ENCODE measurements at regions not wholly inside any gene's neighbourhood (a gene's known extent, or its start where the extent isn't known, plus 50 kb on each side); places are given as distances from the start of the nearest gene placed in this dataset.
"Not testable (repeated sequence)": the region's sequence is repeated elsewhere in the genome, so short reads cannot be mapped to it uniquely, and the experiment has no call there.

GRCh38 chr6:14597090-14597489 lies 479.5 kb downstream of the CD83 start:
- no peak for DNase-seq (ENCODE audit: low read depth in 2 of 2)

GRCh38 chr6:14598017-14598864 lies 480.7 kb downstream of the CD83 start:
- no peak for DNase-seq (ENCODE audit: low read depth in 2 of 2)

- DNase-seq (ENCODE audit: low read depth in 2 of 2), result not testable (repeated sequence)
Observed at GRCh38 chr6:14600306-14600705, 482.7 kb downstream of the CD83 start.

- DNase-seq (ENCODE audit: low read depth in 2 of 2), result no peak
Observed at GRCh38 chr6:14601490-14601889, 483.9 kb downstream of the CD83 start.

GRCh38 chr6:14606353-14606752 lies 488.8 kb downstream of the CD83 start:
- DNase-seq (ENCODE audit: low read depth in 2 of 2), result no peak

- DNase-seq (ENCODE audit: low read depth in 2 of 2), result no peak
Observed at GRCh38 chr6:14610141-14610540, 492.6 kb downstream of the CD83 start.

GRCh38 chr6:14612016-14612980 lies 494.7 kb downstream of the CD83 start:
- DNase-seq (ENCODE audit: low read depth in 2 of 2), result no peak

- no peak for DNase-seq (ENCODE audit: low read depth in 2 of 2)
Observed at GRCh38 chr6:14614631-14615030, 497.1 kb downstream of the CD83 start.

GRCh38 chr6:14616656-14617055 lies 499.1 kb downstream of the CD83 start:
- DNase-seq (ENCODE audit: low read depth in 2 of 2), result no peak

GRCh38 chr6:14618759-14619418 lies 501.3 kb downstream of the CD83 start:
- no peak for DNase-seq (ENCODE audit: low read depth in 2 of 2)

GRCh38 chr6:14619419-14619781 lies 501.8 kb downstream of the CD83 start:
- DNase-seq (ENCODE audit: low read depth in 2 of 2), result no peak

GRCh38 chr6:14620522-14620921 lies 502.9 kb downstream of the CD83 start:
- DNase-seq (ENCODE audit: low read depth in 2 of 2), result no peak

GRCh38 chr6:14621518-14621917 lies 503.9 kb downstream of the CD83 start:
- DNase-seq (ENCODE audit: low read depth in 2 of 2), result no peak

- no peak for DNase-seq (ENCODE audit: low read depth in 2 of 2)
Observed at GRCh38 chr6:14622085-14622484, 504.5 kb downstream of the CD83 start.

- DNase-seq (ENCODE audit: low read depth in 2 of 2), result no peak
Observed at GRCh38 chr6:14622909-14623505, 505.4 kb downstream of the CD83 start.

- DNase-seq (ENCODE audit: low read depth in 2 of 2), result no peak
Observed at GRCh38 chr6:14625173-14625895, 507.8 kb downstream of the CD83 start.

GRCh38 chr6:14626556-14626955 lies 509.0 kb downstream of the CD83 start:
- no peak for DNase-seq (ENCODE audit: low read depth in 2 of 2)

- DNase-seq (ENCODE audit: low read depth in 2 of 2), result no peak
Observed at GRCh38 chr6:14630016-14630415, 512.4 kb downstream of the CD83 start.

GRCh38 chr6:14633479-14633878 lies 515.9 kb downstream of the CD83 start:
- no peak for DNase-seq (ENCODE audit: low read depth in 2 of 2)

GRCh38 chr6:14634072-14634471 lies 516.5 kb downstream of the CD83 start:
- DNase-seq (ENCODE audit: low read depth in 2 of 2), result no peak

- DNase-seq (ENCODE audit: low read depth in 2 of 2), result peak in 1 of 2 donors; percentile 10
Observed at GRCh38 chr6:14635195-14635594, 517.6 kb downstream of the CD83 start.

Data from stimulated activated CD8-positive, alpha-beta memory T cell treated with anti-CD3 and anti-CD28 coated beads, Interleukin-2, amount 100 ng/mL, for 1 hour (primary cell).